ENCODE measurements at regions not wholly inside any gene's neighbourhood (a gene's known extent, or its start where the extent isn't known, plus 50 kb on each side); places are given as distances from the start of the nearest gene placed in this dataset.
"Not testable (repeated sequence)": the region's sequence is repeated elsewhere in the genome, so short reads cannot be mapped to it uniquely, and the experiment has no call there.

DNA sequence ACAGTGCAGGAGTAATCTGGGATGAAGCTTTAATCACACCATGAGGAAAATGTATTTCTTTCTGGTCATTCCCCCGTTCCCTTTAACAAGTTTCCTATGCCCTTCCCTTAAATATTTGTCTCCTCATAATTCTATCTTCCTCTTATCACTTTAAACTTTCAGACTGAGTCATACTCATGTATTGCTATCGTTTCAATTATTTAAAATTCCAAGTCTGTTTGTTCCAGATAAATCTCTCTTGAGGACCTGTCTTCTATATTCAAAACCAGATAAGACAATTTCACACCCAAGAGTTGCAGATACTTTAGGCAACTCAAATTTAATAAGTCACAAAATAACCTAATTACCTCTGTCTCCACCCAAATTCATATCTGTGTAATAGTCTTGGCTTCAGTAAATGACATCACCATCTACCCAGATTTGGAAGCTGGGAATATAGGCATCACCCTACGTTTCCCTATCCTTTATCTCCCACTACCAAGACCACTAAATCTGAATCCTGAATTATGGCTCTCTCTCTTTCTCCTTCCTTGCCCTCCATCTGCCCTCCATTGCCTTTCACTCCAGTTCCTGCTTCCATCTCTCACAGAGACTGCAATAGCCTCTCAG, 220.1 kb downstream of the PYDC2 start:
- no peak for TF ChIP-seq EZH2phosphoT487 (IDR thresholded peaks at IDR 0.05; ENCODE audit: insufficient read depth, low read depth)
- no peak for TF ChIP-seq EZH2 (IDR thresholded peaks at IDR 0.05; ENCODE audit: insufficient read depth, poor library complexity, severe bottlenecking)
- Histone ChIP-seq H3K9me2 (ENCODE audit: insufficient read depth) (no peaks in the 10 kb centered on the region), H3K4me3 (no peak overlapping the region), H3F3A (ENCODE audit: insufficient read depth) (no peaks in the 10 kb centered on the region), H3K27ac (no peak overlapping the region), H3K79me2 (ENCODE audit: insufficient read depth) (no peaks in the 10 kb centered on the region), H4K20me1 (ENCODE audit: insufficient read depth) (no peaks in the 10 kb centered on the region), H3K27me3 (replicated peaks; ENCODE audit: insufficient read depth) (no peaks in the 10 kb centered on the region), H3K4me2 (ENCODE audit: unreplicated experiment) (no peak overlapping the region), H3K9me3 (ENCODE audit: low read depth) (no peaks in the 10 kb centered on the region), H2AFZ (no peak overlapping the region), H3K4me1 (ENCODE audit: insufficient read depth) (no peaks in the 10 kb centered on the region), H3K9ac (no peak overlapping the region), H3K36me3 (ENCODE audit: low read depth) (no peaks in the 10 kb centered on the region)
- in situ Hi-C loops (cut with MboI), result no loop called here
- WGBS, 2 experiments (ENCODE audit: low coverage in 1 of 2, low lambda C conversion rate in 2 of 2, missing lambda C conversion rate in 2 of 2), result 2 to 11% methylated on average over 3 of the region's 3 CpGs
- DNase-seq, result no peak

DNA sequence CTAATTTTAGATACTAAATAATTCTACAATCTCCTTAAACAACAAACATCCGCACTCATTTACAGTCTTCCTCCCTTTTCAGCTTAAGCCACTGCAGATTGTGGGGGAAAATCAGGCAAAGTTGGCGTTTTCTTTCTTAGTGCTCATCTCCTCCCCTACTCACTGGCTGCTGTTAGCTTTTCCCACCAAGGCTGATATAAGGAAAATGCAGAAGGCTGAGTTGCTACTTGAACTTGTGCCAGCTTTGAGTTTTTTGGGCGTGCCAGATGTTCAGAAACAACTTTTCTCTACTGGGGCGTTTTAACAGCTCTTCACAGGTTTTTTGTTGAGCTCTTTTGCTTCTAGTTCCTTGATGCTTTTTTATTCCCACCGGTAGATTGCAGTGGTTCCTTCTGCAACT, 222.0 kb downstream of the PYDC2 start:
- 22 to 27% methylated on average over 5 of the region's 5 CpGs for WGBS, 2 experiments (ENCODE audit: low coverage in 1 of 2, low lambda C conversion rate in 2 of 2, missing lambda C conversion rate in 2 of 2)
- no peaks in the 10 kb centered on the region for H3K9me3 ChIP-seq (ENCODE audit: low read depth)

DNA sequence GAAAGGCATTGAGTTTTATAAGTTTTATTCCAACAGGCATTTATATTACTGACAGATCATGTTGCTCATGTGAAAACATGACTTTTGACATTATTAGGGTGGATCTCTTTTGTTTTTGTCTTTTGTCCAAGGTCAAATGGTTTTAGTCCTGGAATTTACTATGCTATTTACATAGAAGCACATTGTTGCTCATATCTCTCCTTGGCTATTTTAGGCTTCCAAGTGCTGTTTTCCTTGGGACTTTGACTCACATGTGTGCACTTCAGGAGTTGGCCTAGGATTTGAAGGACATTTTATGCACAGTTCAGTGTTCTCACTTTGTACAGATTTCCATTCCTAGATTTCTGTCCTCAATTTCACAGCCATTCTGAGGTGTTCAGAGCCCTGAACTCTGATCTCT, 225.7 kb downstream of the PYDC2 start:
- Histone ChIP-seq H3F3A (ENCODE audit: insufficient read depth) (no peaks in the 10 kb centered on the region), H3K36me3 (ENCODE audit: low read depth) (no peaks in the 10 kb centered on the region), H3K4me3 (no peak overlapping the region), H3K4me2 (ENCODE audit: unreplicated experiment) (no peak overlapping the region), H2AFZ (no peak overlapping the region), H3K27ac (no peak overlapping the region), H3K9me2 (ENCODE audit: insufficient read depth) (no peaks in the 10 kb centered on the region), H3K9ac (no peak overlapping the region), H3K4me1 (ENCODE audit: insufficient read depth) (no peaks in the 10 kb centered on the region), H3K79me2 (ENCODE audit: insufficient read depth) (no peaks in the 10 kb centered on the region), H4K20me1 (ENCODE audit: insufficient read depth) (no peaks in the 10 kb centered on the region), H3K27me3 (replicated peaks; ENCODE audit: insufficient read depth) (no peaks in the 10 kb centered on the region), H3K9me3 (ENCODE audit: low read depth) (no peaks in the 10 kb centered on the region)
- TF ChIP-seq EZH2phosphoT487 (IDR thresholded peaks at IDR 0.05; ENCODE audit: insufficient read depth, low read depth), result no peak
- TF ChIP-seq EZH2 (IDR thresholded peaks at IDR 0.05; ENCODE audit: insufficient read depth, poor library complexity, severe bottlenecking), result no peak
- no peak for DNase-seq
- in situ Hi-C loops (cut with MboI), result no loop called here

More for the DNA sequence above, 222.0 kb downstream of the PYDC2 start:
- Histone ChIP-seq H2AFZ (no peak overlapping the region), H3K36me3 (ENCODE audit: low read depth) (no peaks in the 10 kb centered on the region), H3K79me2 (ENCODE audit: insufficient read depth) (no peaks in the 10 kb centered on the region), H3K4me1 (ENCODE audit: insufficient read depth) (no peaks in the 10 kb centered on the region), H3K27me3 (replicated peaks; ENCODE audit: insufficient read depth) (no peaks in the 10 kb centered on the region), H4K20me1 (ENCODE audit: insufficient read depth) (no peaks in the 10 kb centered on the region), H3K4me2 (ENCODE audit: unreplicated experiment) (no peak overlapping the region), H3K27ac (no peak overlapping the region), H3K9me2 (ENCODE audit: insufficient read depth) (no peaks in the 10 kb centered on the region), H3K9ac (no peak overlapping the region), H3F3A (ENCODE audit: insufficient read depth) (no peaks in the 10 kb centered on the region), H3K4me3 (no peak overlapping the region)
- no peak for DNase-seq
- TF ChIP-seq EZH2phosphoT487 (IDR thresholded peaks at IDR 0.05; ENCODE audit: insufficient read depth, low read depth), result no peak
- no peak for TF ChIP-seq EZH2 (IDR thresholded peaks at IDR 0.05; ENCODE audit: insufficient read depth, poor library complexity, severe bottlenecking)
- in situ Hi-C loops (cut with MboI), result no loop called here

DNA sequence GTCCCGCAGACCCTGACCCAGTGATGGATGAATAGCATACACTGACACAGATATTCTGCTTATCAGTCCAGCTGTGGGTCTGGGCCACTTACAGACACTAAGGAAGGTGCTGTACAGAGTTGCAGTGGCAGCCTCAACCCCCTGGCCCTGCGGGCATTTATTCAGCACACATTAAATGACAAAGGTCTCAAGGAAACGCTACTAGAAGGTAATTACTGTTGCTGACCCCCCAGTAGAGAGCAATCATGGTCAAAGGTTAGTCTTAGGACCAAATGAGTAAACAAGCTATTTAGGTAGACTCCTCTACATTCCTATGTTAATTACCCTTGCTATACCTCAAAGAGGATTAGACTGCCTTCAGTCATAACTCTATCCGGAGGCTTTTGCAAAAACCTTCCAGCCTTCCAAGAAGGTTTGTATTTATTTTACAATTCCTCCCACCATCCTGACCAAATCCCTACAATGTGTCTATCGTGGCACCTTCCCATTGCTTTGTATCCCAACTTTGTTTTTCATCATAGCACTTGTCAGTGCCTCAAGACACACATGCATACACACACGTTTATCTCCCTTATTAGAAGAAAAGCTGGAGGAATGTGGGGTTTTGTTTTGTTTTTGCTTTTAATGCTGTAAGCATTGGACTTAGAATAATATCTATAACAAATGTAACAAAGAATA, 227.9 kb downstream of the PYDC2 start:
- Histone ChIP-seq H3K4me2 (ENCODE audit: unreplicated experiment) (no peak overlapping the region), H3K4me1 (ENCODE audit: insufficient read depth) (no peaks in the 10 kb centered on the region), H2AFZ (no peak overlapping the region), H3F3A (ENCODE audit: insufficient read depth) (no peaks in the 10 kb centered on the region), H3K9me2 (ENCODE audit: insufficient read depth) (no peaks in the 10 kb centered on the region), H4K20me1 (ENCODE audit: insufficient read depth) (no peaks in the 10 kb centered on the region), H3K4me3 (no peak overlapping the region), H3K9ac (no peak overlapping the region), H3K9me3 (ENCODE audit: low read depth) (no peaks in the 10 kb centered on the region), H3K27ac (no peak overlapping the region), H3K27me3 (replicated peaks; ENCODE audit: insufficient read depth) (no peaks in the 10 kb centered on the region), H3K79me2 (ENCODE audit: insufficient read depth) (no peaks in the 10 kb centered on the region), H3K36me3 (ENCODE audit: low read depth) (no peaks in the 10 kb centered on the region)
- TF ChIP-seq EZH2phosphoT487 (IDR thresholded peaks at IDR 0.05; ENCODE audit: insufficient read depth, low read depth) (no peak), EZH2 (IDR thresholded peaks at IDR 0.05; ENCODE audit: insufficient read depth, poor library complexity, severe bottlenecking) (no peak)
- 9% methylated on average over 6 of the region's 6 CpGs for WGBS, 2 experiments (ENCODE audit: low coverage in 1 of 2, low lambda C conversion rate in 2 of 2, missing lambda C conversion rate in 2 of 2)
- DNase-seq, result no peak
- in situ Hi-C loops (cut with MboI), result no loop called here

DNA sequence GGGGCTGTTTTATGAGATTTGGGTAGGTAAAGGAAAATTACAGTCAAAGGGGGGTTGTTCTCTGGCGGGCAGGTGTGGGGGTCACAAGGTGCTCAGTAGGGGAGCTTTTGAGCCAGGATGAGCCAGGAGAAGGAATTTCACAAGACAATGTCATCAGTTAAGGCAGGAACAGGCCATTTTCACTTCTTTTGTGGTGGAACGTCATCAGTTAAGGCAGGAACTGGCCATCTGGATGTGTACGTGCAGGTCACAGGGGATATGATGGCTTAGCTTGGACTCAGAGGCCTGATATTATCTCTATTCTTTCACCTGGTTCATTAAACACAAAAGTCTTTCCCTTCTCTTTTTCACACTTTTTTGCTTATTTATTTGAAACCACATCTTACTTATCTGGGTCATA, 230.2 kb downstream of the PYDC2 start:
- H3K79me2 ChIP-seq (ENCODE audit: insufficient read depth); H3K36me3 ChIP-seq (ENCODE audit: low read depth); H2AFZ ChIP-seq; H4K20me1 ChIP-seq (ENCODE audit: insufficient read depth); H3F3A ChIP-seq (ENCODE audit: insufficient read depth); H3K9me2 ChIP-seq (ENCODE audit: insufficient read depth); H3K9ac ChIP-seq; DNase-seq; H3K4me2 ChIP-seq (ENCODE audit: unreplicated experiment); H3K4me3 ChIP-seq; H3K27me3 ChIP-seq (replicated peaks; ENCODE audit: insufficient read depth); H3K27ac ChIP-seq; H3K4me1 ChIP-seq (ENCODE audit: insufficient read depth); in situ Hi-C loops (cut with MboI); H3K9me3 ChIP-seq (ENCODE audit: low read depth): not testable (repeated sequence)
- 3 to 10% methylated on average over 3 of the region's 3 CpGs for WGBS, 2 experiments (ENCODE audit: low coverage in 1 of 2, low lambda C conversion rate in 2 of 2, missing lambda C conversion rate in 2 of 2)

Data from GM23248 (cell line).